Tibial artery (tissue), 4 donors: ENCODE measurements at regions not wholly inside any gene's neighbourhood (a gene's known extent, or its start where the extent isn't known, plus 50 kb on each side); places are given as distances from the start of the nearest gene placed in this dataset.

Experiments
- DNase-seq, 2 donors: peaks; one replicate each; pipeline ENCODE4 v3.0.0-alpha.2; 2019
- H3K27ac ChIP-seq, 2 donors: fragments of 200-600 bp; sonication (generic) in 1 of 2; 1 replicate in 1 of 2; 2 replicates in 1 of 2; pipeline ENCODE4 v1.5.1; 2018 to 2019; ENCODE audit warnings: mild to moderate bottlenecking in 1 of 2
- H3K27me3 ChIP-seq, 2 donors: fragments of 200-600 bp; sonication (generic) in 1 of 2; one replicate each; pipeline versions ENCODE4 v1.5.1 to v1.6.0; 2016 to 2019
- H3K36me3 ChIP-seq, 3 donors: fragments of 200-600 bp; sonication (generic) in 2 of 3; one replicate each; pipeline ENCODE4 v1.5.1; 2016 to 2019; ENCODE audit warnings: mild to moderate bottlenecking in 2 of 3
- H3K4me1 ChIP-seq, 4 donors: fragments of 200-600 bp; sonication (generic) in 2 of 4; 1 replicate in 3 of 4; 2 replicates in 1 of 4; pipeline ENCODE4 v1.5.1; 2016 to 2019
- H3K4me3 ChIP-seq, 2 donors: fragments of 200-600 bp; sonication (generic) in 1 of 2; 1 replicate in 1 of 2; 2 replicates in 1 of 2; pipeline ENCODE4 v1.5.1; 2018 to 2019; ENCODE audit warnings: mild to moderate bottlenecking in 2 of 2
- H3K9me3 ChIP-seq, 3 donors: fragments of 200-600 bp; sonication (generic) in 1 of 3; one replicate each; pipeline ENCODE4 v1.5.1; 2016 to 2019
- CTCF ChIP-seq, 2 experiments: fragments of 200-600 bp in 1 of 2; fragments of 450-650 bp in 1 of 2; IDR thresholded peaks; one replicate each; pipeline ENCODE4 v1.5.1; 2017 to 2019; ENCODE audit warnings: antibody characterized with exemption in 2 of 2, mild to moderate bottlenecking in 1 of 2, moderate library complexity in 1 of 2
- intact Hi-C: fragments of 100-400 bp; cut with DNase I; formaldehyde crosslinking; loops from one replicate; pipeline ENCODE4 v1.15.0; 2023; ENCODE audit warnings: low total_unique reads

GRCh38 chr2:221943076-221943810, 355.6 kb downstream of the PAX3 start:
- Histone ChIP-seq H3K4me1 (peaks cover 0 to 38% (median 0%) of the 10 kb centered on the region in 4 donors), H3K9me3 (no peaks in the 10 kb centered on the region), H3K4me3 (no peak overlapping the region), H3K36me3 (no peaks in the 10 kb centered on the region), H3K27me3 (no peaks in the 10 kb centered on the region), H3K27ac (peak overlapping the region; percentile 52 to 77)
- peak; percentile 57 to 89 for DNase-seq
- intact Hi-C loops: no loop called here
- no peak for TF ChIP-seq CTCF (IDR thresholded peaks at IDR 0.05)

- Histone ChIP-seq H3K4me1 (no peaks in the 10 kb centered on the region), H3K27me3 (no peaks in the 10 kb centered on the region), H3K4me3 (no peak overlapping the region), H3K9me3 (peaks cover 0 to 5% (median 0%) of the 10 kb centered on the region in 3 donors), H3K36me3 (no peaks in the 10 kb centered on the region), H3K27ac (no peak overlapping the region)
- DNase-seq: no peak
- TF ChIP-seq CTCF (IDR thresholded peaks at IDR 0.05): no peak
- intact Hi-C loops: no loop called here
Observed at GRCh38 chr2:221931251-221931991, 359.3 kb upstream of the EPHA4 start.

- no peak for TF ChIP-seq CTCF (IDR thresholded peaks at IDR 0.05)
- no peaks in the 10 kb centered on the region for H3K27me3 ChIP-seq
- peaks cover 0 to 5% (median 0%) of the 10 kb centered on the region in 3 donors for H3K9me3 ChIP-seq
- H3K36me3 ChIP-seq: no peaks in the 10 kb centered on the region
- H3K4me3 ChIP-seq: no peak overlapping the region
- DNase-seq: no peak
- H3K27ac ChIP-seq: no peak overlapping the region
- intact Hi-C loops: no loop called here
- no peaks in the 10 kb centered on the region for H3K4me1 ChIP-seq
Observed at GRCh38 chr2:221929259-221929658, 357.2 kb upstream of the EPHA4 start.

- no peak for TF ChIP-seq CTCF (IDR thresholded peaks at IDR 0.05)
- intact Hi-C loops: no loop called here
- no peak for DNase-seq
Observed at GRCh38 chr2:221926327-221926726, 354.2 kb upstream of the EPHA4 start.

GRCh38 chr2:221924576-221924975, 352.5 kb upstream of the EPHA4 start:
- Histone ChIP-seq H3K36me3 (no peaks in the 10 kb centered on the region), H3K27ac (no peak overlapping the region), H3K4me3 (no peak overlapping the region), H3K27me3 (no peaks in the 10 kb centered on the region), H3K9me3 (no peaks in the 10 kb centered on the region), H3K4me1 (peaks cover 0 to 10% (median 0%) of the 10 kb centered on the region in 4 donors)
- intact Hi-C loops: no loop called here
- DNase-seq: no peak
- no peak for TF ChIP-seq CTCF (IDR thresholded peaks at IDR 0.05)

More at GRCh38 chr2:221926327-221926726, 354.2 kb upstream of the EPHA4 start:
- Histone ChIP-seq H3K4me1 (peaks cover 0 to under 1% (median 0%) of the 10 kb centered on the region in 4 donors), H3K9me3 (no peaks in the 10 kb centered on the region), H3K4me3 (no peak overlapping the region), H3K27me3 (no peaks in the 10 kb centered on the region), H3K27ac (no peak overlapping the region), H3K36me3 (no peaks in the 10 kb centered on the region)
